Retina (tissue), 1 donor: ENCODE measurements at regions not wholly inside any gene's neighbourhood (a gene's known extent, or its start where the extent isn't known, plus 50 kb on each side); places are given as distances from the start of the nearest gene placed in this dataset.
A peak's percentile ranks its signal among the peaks of the same experiment; 100 is the strongest.

Experiments used
- DNase-seq: peaks from one replicate; pipeline ENCODE4 v3.0.0-alpha.2; 2016

- no peak for DNase-seq
Measured at GRCh38 chr18:44465381-44465841, 215.3 kb upstream of the SETBP1 start.

GRCh38 chr18:44466997-44467396, 213.7 kb upstream of the SETBP1 start:
- DNase-seq, result no peak

- no peak for DNase-seq
Measured at GRCh38 chr18:44467718-44468117, 213.0 kb upstream of the SETBP1 start.

DNA sequence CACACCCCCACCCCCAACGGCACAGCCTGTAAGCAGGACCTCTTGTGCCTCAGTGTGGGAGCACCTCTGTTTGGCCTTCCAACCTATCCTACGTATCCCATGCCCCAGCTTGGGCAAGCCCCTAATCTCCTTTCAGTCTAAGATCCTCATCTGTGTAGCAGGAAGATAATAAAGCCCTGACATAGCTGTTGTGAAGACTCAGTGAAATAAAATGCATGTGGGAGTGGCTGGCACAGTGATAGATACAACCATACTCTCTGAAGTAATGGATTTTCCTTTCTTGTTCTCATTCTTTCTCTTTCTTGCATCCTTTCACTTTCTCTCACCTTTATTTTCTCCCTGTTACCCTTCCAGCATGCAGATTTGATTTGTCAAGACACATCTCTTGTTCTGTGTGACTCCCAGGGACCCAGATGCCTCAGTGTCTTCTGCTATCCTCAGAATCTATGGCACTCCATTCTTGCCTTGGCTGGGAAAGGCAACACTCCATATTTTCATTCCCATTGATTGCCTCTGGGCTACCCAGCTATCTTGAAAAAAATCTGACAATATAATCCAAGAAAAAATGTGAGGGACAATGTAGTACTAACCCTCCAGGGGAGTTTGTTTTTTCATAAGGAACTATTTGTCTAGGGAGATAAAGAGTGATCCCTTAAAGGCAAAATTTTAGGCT, 207.2 kb upstream of the SETBP1 start:
- DNase-seq, result no peak

DNA sequence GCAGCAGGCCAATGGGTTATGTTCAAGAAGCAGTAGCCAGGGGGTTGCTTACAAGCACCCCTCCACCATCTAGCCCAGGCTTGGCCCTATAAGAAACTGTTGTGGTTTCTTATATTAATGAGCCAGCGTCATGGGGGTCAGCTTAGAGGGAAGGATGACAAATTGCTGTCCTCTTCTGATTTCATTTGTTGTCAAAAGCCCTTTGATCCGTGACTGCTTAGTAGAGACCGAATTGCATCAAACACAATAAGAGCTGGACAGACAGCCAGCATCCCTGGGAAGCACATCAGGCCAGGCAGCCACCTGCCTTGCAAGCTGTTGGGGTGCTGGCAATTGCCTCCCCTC, 206.6 kb upstream of the SETBP1 start:
- no peak for DNase-seq

- DNase-seq, result no peak
Measured at GRCh38 chr18:44474591-44474990, 206.1 kb upstream of the SETBP1 start.

- no peak for DNase-seq
Measured at GRCh38 chr18:44482761-44483160, 197.9 kb upstream of the SETBP1 start.

- DNase-seq, result no peak
Measured at GRCh38 chr18:44495151-44495550, 185.5 kb upstream of the SETBP1 start.

- no peak for DNase-seq
Measured at GRCh38 chr18:44497311-44497710, 183.4 kb upstream of the SETBP1 start.

GRCh38 chr18:44497757-44498490, 182.8 kb upstream of the SETBP1 start:
- no peak for DNase-seq

DNA sequence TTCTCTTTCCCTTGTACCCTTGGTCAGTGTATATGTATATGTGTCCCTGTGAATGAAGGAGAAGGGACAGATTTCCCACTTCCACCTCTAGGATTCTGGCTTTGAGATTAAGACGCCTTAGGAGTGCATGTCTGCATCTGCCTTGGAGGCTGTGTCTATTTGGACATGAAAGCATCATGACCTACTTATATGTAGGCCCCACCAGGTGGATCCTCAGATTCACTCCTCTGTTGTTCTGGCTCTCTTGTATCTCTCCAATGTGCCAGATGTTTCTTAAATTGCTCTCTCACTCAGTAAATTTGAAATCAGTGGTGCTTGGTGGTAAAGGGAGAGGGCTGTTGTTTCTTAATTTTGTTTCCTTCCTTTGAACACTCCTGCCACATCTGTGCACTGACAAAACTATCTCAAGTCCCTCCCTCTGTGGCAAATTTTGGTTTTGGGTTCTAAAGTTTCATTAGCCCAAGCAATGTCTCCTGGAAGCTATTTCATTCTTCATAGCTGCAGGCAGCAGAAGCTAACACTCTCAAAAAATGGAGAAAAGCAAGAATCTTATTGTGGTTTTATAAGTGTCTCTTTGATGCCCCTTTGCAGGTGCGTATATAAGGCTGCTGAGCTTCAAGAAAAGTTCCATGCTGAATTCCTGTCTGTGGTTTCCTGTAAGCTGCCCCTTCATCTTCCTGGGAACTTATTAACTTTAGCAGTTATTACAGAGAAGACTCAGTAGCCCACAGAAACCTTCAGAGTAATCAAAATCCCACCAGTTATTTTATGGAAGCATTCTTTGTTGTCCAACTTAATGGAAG, 179.7 kb upstream of the SETBP1 start:
- no peak for DNase-seq

DNA sequence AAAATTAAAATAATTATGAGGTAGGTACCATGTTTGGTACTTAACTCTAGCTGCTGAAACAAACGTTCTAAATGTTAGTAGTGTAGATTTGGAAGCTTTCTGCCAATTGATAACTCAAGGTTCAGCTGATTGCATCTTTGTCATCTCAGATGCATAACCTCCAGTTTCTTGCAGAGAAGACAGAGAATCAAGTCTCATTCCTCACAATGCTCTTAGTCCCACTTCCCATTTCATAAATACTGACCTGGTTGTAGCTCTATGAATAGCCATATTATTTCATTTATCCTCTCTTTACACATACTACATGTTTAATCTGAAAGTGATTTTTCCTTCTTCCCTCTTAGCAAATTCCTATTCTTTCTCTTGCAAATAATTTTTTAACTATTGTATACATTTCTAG, 178.5 kb upstream of the SETBP1 start:
- no peak for DNase-seq

DNA sequence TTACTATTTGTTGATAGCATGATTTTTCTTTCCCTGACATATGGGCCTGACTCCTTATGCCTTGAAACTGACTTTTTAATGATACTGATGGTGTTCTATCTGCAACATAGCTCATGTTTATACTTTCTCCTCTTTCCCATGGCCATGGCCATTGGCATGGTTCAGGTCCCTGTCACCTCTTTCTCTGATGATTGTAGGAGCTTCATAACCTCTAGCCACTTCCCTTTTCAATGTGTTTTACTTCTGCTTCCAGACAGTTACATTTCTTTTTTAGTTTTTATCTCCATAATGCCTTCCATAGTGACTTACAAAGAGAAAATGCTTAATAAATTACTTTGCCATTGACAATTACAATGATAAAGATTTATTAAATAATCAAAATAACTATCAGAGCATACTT, 177.9 kb upstream of the SETBP1 start:
- DNase-seq, result no peak

- no peak for DNase-seq
Measured at GRCh38 chr18:44503854-44504253, 176.8 kb upstream of the SETBP1 start.

- no peak for DNase-seq
Measured at GRCh38 chr18:44507729-44508325, 172.9 kb upstream of the SETBP1 start.

- no peak for DNase-seq
Measured at GRCh38 chr18:44508474-44508873, 172.2 kb upstream of the SETBP1 start.

DNA sequence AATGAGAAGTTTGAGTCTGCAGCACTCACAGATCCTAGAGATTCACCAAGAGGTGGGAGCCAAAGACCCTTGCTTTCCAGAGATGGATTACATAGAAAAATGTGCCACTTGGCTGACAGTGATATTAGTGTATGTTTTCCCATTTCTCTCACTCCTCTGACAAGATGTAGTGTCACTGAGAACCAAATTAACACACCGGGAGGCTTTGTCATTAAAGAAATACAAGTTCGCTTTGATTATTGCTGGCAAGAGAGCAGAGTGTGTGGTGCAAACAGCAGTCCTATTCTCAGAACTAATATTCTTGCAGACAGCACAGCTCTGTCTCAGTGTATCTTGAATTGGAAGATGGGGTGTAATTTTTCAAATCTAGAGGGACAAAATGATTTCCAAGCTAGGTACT, 171.6 kb upstream of the SETBP1 start:
- no peak for DNase-seq

DNA sequence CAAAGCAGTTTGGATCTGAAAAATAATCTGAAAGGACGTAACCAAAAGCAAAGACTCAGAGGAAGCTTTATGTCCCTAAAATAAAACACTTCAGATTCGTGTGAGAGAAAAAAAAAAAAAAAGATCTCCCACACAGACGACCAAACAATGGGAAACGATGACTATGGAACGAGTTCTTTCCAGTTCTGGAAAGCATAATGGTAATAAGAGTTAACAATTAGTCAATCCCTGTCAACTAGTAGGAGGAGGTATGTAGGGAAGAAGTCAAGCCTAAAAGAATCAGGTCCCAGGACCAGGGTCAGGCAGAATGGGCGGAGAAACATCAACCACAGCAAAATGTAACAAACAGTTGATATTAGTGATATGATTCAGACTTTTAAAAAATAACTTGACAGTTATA, 170.3 kb upstream of the SETBP1 start:
- DNase-seq, result no peak

- DNase-seq, result no peak
Measured at GRCh38 chr18:44513233-44513632, 167.5 kb upstream of the SETBP1 start.

DNA sequence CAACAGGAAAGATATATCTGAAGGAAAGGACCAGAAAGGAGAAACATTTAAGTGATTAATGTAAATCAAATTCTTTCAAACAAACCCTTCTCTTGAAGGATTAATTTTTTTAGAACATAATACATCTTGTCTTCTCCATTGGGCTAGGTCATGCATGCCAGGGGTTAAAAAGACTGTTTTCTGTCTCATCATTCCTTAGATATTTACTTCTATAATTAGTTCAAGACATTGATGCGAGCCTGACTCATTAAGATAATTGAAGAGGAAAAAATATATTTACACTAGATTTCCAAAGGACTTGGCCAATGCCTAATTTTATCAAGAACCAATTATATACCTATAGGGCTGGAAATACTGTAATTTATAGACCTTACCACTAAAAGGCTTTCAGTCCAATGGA, 166.6 kb upstream of the SETBP1 start:
- DNase-seq, result no peak

DNA sequence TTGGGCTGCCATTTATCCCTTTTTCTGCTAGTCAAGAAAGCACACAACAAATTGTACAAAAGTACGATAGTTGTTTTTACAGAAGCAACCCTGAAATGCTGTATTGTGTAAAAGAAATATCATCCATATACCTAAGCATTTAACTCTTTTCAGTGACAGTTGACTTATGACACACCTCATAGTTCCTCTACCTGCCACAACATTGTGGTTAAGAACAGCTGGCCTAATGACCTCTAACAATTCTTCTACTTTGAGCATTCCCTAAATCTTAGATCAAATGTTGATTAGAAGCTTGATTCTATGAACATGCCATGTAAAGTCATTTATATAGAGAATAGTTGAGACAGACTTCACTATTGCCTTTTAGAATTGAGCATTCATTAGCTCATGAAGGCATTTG, 165.9 kb upstream of the SETBP1 start:
- no peak for DNase-seq

DNA sequence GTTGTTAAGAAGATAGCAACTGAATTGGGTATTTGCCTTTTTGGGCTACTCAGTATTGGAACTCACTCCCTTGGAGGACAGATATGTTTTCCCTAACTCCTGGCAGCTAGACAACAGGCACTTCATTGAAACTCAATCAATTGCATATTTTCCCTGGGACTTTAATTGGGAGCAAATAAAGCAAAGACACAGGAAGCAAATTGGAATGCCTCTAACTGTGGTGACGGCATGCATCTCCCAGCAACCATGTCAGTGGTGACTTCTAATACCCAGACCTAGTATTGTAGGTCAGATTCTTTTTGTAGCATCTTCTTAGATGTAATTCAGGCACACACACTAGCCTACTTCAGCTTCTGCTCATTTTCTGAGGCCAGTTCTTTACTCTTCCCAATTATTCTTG, 164.2 kb upstream of the SETBP1 start:
- DNase-seq, result peak; percentile 13

DNA sequence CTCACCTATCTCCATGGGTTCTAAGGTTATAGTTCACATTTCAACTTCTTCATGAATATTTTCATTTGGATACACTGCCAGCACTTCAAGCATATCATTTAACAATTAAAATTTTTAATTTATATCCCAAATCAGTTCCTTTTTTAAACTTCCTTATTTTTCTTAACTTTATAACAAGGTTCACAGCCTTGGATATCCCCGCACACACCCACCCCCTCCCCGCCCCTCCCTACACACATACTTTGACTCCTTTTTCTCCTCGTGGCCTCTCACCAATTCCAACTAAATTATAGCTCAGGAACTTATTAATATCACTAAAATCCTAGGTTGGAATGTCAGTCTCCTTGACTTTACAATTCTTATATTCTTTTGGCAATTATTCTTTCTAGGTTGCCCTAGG, 163.6 kb upstream of the SETBP1 start:
- DNase-seq, result no peak
